ENCODE measurements at regions not wholly inside any gene's neighbourhood (a gene's known extent, or its start where the extent isn't known, plus 50 kb on each side); places are given as distances from the start of the nearest gene placed in this dataset.

- DNase-seq, result no peak
Observed at GRCh38 chr13:56850852-56851251, 289.9 kb upstream of the PRR20A start.

- DNase-seq, result no peak
Observed at GRCh38 chr13:56861476-56861875, 279.2 kb upstream of the PRR20A start.

- no peak for DNase-seq
Observed at GRCh38 chr13:56864451-56864850, 276.3 kb upstream of the PRR20A start.

GRCh38 chr13:56865416-56865815 lies 275.3 kb upstream of the PRR20A start:
- DNase-seq, result no peak

- DNase-seq, result no peak
Observed at GRCh38 chr13:56869671-56870070, 271.0 kb upstream of the PRR20A start.

GRCh38 chr13:56886398-56886797 lies 254.3 kb upstream of the PRR20A start:
- DNase-seq, result no peak

- no peak for DNase-seq
Observed at GRCh38 chr13:56888455-56888854, 252.3 kb upstream of the PRR20A start.

GRCh38 chr13:56893843-56894242 lies 246.9 kb upstream of the PRR20A start:
- no peak for DNase-seq

- no peak for DNase-seq
Observed at GRCh38 chr13:56900549-56901279, 240.0 kb upstream of the PRR20A start.

- no peak for DNase-seq
Observed at GRCh38 chr13:56902276-56902675, 238.4 kb upstream of the PRR20A start.

- DNase-seq, result no peak
Observed at GRCh38 chr13:56903710-56904282, 236.9 kb upstream of the PRR20A start.

- no peak for DNase-seq
Observed at GRCh38 chr13:56906909-56907308, 233.8 kb upstream of the PRR20A start.

- DNase-seq, result no peak
Observed at GRCh38 chr13:56907766-56908165, 233.0 kb upstream of the PRR20A start.

GRCh38 chr13:56909896-56910600 lies 230.7 kb upstream of the PRR20A start:
- DNase-seq, result no peak

GRCh38 chr13:56917966-56918365 lies 222.8 kb upstream of the PRR20A start:
- DNase-seq, result no peak

GRCh38 chr13:56923626-56924140 lies 217.0 kb upstream of the PRR20A start:
- no peak for DNase-seq

GRCh38 chr13:56924401-56924800 lies 216.3 kb upstream of the PRR20A start:
- DNase-seq, result no peak

- peak; percentile 40 to 42 for DNase-seq
Observed at GRCh38 chr13:56932104-56932503, 208.6 kb upstream of the PRR20A start.

GRCh38 chr13:56953965-56954364 lies 186.8 kb upstream of the PRR20A start:
- no peak for DNase-seq

- DNase-seq, result no peak
Observed at GRCh38 chr13:56975647-56976046, 165.1 kb upstream of the PRR20A start.

- no peak for DNase-seq
Observed at GRCh38 chr13:56980856-56981255, 159.9 kb upstream of the PRR20A start.

- DNase-seq, result no peak
Observed at GRCh38 chr13:56986121-56986520, 154.6 kb upstream of the PRR20A start.

GRCh38 chr13:56988543-56988942 lies 152.2 kb upstream of the PRR20A start:
- no peak for DNase-seq

GRCh38 chr13:57003682-57004081 lies 137.0 kb upstream of the PRR20A start:
- no peak for DNase-seq

Measured in NCI-H1930 (cell line).